Vagina (tissue), 2 donors: ENCODE measurements at regions not wholly inside any gene's neighbourhood (a gene's known extent, or its start where the extent isn't known, plus 50 kb on each side); places are given as distances from the start of the nearest gene placed in this dataset.

Experiments used
- CTCF ChIP-seq, 3 experiments: fragments of 450-650 bp in 2 of 3; fragments of 200-600 bp in 1 of 3; sonication (generic) in 1 of 3; IDR thresholded peaks; one replicate each; pipeline ENCODE4 v1.5.1; 2017 to 2019; ENCODE audit warnings: antibody characterized with exemption in 3 of 3, mild to moderate bottlenecking in 2 of 3, moderate library complexity in 2 of 3
- POLR2A ChIP-seq, 2 donors: fragments of 450-650 bp; IDR thresholded peaks; one replicate each; pipeline ENCODE4 v1.6.1; 2017; ENCODE audit warnings: antibody characterized with exemption in 2 of 2, mild to moderate bottlenecking in 2 of 2, moderate library complexity in 2 of 2

GRCh38 chr10:3964516-3964915 lies 179.5 kb upstream of the KLF6 start:
- TF ChIP-seq POLR2A (IDR thresholded peaks at IDR 0.05) (no peak), CTCF (IDR thresholded peaks at IDR 0.05) (no peak)
